ENCODE measurements at regions not wholly inside any gene's neighbourhood (a gene's known extent, or its start where the extent isn't known, plus 50 kb on each side); places are given as distances from the start of the nearest gene placed in this dataset.

DNA sequence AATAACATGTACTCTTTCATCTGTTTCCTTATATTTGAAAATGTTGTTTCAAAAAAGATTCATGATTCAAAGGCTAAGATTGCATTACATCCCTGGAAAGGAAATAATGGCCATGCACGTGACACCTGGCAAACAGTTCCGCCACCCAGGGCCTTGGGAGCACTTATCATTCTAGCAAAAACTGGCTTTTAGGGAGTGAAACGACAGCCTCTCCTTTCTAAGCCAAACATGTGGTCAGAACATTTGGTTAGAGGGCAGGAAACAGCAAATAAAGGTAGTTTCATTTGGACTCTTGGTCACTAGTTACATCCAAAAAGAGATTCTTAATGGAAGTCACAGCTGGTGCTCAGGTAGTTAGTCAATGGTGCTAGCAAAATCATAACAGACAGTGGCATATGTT lies 83.5 kb downstream of the FAS start:
- Histone ChIP-seq H2AFZ (ENCODE audit: low read depth, low read length, poor library complexity, severe bottlenecking) (no peak overlapping the region), H3K9me2 (ENCODE audit: insufficient read depth) (no peaks in the 10 kb centered on the region), H3K4me1 (ENCODE audit: control insufficient read depth in 1 of 2, insufficient read depth in 2 of 2, low read length in 2 of 2) (no peaks in the 10 kb centered on the region), H3K9me3 (ENCODE audit: control insufficient read depth in 1 of 2, insufficient read depth in 1 of 2, low read depth in 1 of 2, low read length in 2 of 2) (no peaks in the 10 kb centered on the region), H3K36me3 (ENCODE audit: control insufficient read depth in 1 of 2, insufficient read depth in 2 of 2, low read length in 2 of 2) (no peaks in the 10 kb centered on the region), H3K4me3 (replicated peaks in 1 of 2; ENCODE audit: low read depth in 1 of 2, low read length in 2 of 2) (no peak overlapping the region), H4K20me1 (ENCODE audit: insufficient read depth) (no peaks in the 10 kb centered on the region), H3K27me3 (ENCODE audit: insufficient read depth, low read length) (no peaks in the 10 kb centered on the region), H3K79me2 (ENCODE audit: insufficient read depth, low read length) (no peaks in the 10 kb centered on the region), H3K9ac (ENCODE audit: low read length) (no peak overlapping the region), H3K27ac (ENCODE audit: low read depth, low read length) (no peak overlapping the region), H3K4me2 (ENCODE audit: low read length) (no peak overlapping the region)
- RAD21 ChIA-PET (ENCODE audit: low non-redundant PET in 1 of 2, low total read pairs in 2 of 2, uncharacterized antibody in 2 of 2, unreplicated experiment in 2 of 2), result no interaction called here
- intact Hi-C loops (cut with micrococcal nuclease), result no loop called here
- POLR2A ChIA-PET, result no interaction called here
- CTCF ChIA-PET, result no interaction called here
- TF ChIP-seq CEBPB (IDR thresholded peaks at IDR 0.05; ENCODE audit: low read depth) (no peak), TCF7L2 (IDR thresholded peaks at IDR 0.05; ENCODE audit: borderline replicate concordance, extremely low read depth, insufficient read depth, insufficient read length) (no peak), FOSL1 (IDR thresholded peaks at IDR 0.05; ENCODE audit: low read depth) (no peak), POLR2AphosphoS5 (IDR thresholded peaks at IDR 0.05; ENCODE audit: low read depth, low read length) (no peak), YY1 (IDR thresholded peaks at IDR 0.05; ENCODE audit: extremely low read depth, insufficient replicate concordance, low read depth, low read length) (no peak), EZH2 (IDR thresholded peaks at IDR 0.05) (no peak), EGR1 (IDR thresholded peaks at IDR 0.05; ENCODE audit: low read depth) (no peak)
- TF ChIP-seq, protein P1, sequence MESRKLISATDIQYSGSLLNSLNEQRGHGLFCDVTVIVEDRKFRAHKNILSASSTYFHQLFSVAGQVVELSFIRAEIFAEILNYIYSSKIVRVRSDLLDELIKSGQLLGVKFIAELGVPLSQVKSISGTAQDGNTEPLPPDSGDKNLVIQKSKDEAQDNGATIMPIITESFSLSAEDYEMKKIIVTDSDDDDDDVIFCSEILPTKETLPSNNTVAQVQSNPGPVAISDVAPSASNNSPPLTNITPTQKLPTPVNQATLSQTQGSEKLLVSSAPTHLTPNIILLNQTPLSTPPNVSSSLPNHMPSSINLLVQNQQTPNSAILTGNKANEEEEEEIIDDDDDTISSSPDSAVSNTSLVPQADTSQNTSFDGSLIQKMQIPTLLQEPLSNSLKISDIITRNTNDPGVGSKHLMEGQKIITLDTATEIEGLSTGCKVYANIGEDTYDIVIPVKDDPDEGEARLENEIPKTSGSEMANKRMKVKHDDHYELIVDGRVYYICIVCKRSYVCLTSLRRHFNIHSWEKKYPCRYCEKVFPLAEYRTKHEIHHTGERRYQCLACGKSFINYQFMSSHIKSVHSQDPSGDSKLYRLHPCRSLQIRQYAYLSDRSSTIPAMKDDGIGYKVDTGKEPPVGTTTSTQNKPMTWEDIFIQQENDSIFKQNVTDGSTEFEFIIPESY (IDR thresholded peaks at IDR 0.05; ENCODE audit: extremely low read depth, insufficient replicate concordance, low read length), result no peak
- TF ChIP-seq, protein P2, sequence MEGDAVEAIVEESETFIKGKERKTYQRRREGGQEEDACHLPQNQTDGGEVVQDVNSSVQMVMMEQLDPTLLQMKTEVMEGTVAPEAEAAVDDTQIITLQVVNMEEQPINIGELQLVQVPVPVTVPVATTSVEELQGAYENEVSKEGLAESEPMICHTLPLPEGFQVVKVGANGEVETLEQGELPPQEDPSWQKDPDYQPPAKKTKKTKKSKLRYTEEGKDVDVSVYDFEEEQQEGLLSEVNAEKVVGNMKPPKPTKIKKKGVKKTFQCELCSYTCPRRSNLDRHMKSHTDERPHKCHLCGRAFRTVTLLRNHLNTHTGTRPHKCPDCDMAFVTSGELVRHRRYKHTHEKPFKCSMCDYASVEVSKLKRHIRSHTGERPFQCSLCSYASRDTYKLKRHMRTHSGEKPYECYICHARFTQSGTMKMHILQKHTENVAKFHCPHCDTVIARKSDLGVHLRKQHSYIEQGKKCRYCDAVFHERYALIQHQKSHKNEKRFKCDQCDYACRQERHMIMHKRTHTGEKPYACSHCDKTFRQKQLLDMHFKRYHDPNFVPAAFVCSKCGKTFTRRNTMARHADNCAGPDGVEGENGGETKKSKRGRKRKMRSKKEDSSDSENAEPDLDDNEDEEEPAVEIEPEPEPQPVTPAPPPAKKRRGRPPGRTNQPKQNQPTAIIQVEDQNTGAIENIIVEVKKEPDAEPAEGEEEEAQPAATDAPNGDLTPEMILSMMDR (IDR thresholded peaks at IDR 0.05 in 2 of 3, conservative IDR thresholded peaks at IDR 0.05 in 1 of 3; ENCODE audit: borderline replicate concordance in 1 of 3, insufficient read depth in 1 of 3, low read depth in 2 of 3, low read length in 2 of 3), result no peak
- TF ChIP-seq, protein P3, sequence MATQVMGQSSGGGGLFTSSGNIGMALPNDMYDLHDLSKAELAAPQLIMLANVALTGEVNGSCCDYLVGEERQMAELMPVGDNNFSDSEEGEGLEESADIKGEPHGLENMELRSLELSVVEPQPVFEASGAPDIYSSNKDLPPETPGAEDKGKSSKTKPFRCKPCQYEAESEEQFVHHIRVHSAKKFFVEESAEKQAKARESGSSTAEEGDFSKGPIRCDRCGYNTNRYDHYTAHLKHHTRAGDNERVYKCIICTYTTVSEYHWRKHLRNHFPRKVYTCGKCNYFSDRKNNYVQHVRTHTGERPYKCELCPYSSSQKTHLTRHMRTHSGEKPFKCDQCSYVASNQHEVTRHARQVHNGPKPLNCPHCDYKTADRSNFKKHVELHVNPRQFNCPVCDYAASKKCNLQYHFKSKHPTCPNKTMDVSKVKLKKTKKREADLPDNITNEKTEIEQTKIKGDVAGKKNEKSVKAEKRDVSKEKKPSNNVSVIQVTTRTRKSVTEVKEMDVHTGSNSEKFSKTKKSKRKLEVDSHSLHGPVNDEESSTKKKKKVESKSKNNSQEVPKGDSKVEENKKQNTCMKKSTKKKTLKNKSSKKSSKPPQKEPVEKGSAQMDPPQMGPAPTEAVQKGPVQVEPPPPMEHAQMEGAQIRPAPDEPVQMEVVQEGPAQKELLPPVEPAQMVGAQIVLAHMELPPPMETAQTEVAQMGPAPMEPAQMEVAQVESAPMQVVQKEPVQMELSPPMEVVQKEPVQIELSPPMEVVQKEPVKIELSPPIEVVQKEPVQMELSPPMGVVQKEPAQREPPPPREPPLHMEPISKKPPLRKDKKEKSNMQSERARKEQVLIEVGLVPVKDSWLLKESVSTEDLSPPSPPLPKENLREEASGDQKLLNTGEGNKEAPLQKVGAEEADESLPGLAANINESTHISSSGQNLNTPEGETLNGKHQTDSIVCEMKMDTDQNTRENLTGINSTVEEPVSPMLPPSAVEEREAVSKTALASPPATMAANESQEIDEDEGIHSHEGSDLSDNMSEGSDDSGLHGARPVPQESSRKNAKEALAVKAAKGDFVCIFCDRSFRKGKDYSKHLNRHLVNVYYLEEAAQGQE (IDR thresholded peaks at IDR 0.05; ENCODE audit: low read depth), result no peak
- TF ChIP-seq, protein P4, sequence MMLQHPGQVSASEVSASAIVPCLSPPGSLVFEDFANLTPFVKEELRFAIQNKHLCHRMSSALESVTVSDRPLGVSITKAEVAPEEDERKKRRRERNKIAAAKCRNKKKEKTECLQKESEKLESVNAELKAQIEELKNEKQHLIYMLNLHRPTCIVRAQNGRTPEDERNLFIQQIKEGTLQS (IDR thresholded peaks at IDR 0.05), result no peak
- BruUV-seq (replicated peaks), result no TSS peak
- no peak for DNase-seq (ENCODE audit: low read depth, low spot score)
- no peak for ATAC-seq
